Calu3 (cell line): ENCODE measurements at regions not wholly inside any gene's neighbourhood (a gene's known extent, or its start where the extent isn't known, plus 50 kb on each side); places are given as distances from the start of the nearest gene placed in this dataset.

Experiments used
- BruUV-seq: library from RNA; stranded (reverse); fragments of 400-500 nt; replicated peaks from 2 replicates; lab custom pipeline; 2021; lab: Mats Ljungman, UMichigan
- CTCF ChIA-PET: fragments of 300-600 bp; sonication (Branson Sonifier 250); formaldehyde crosslinking; loops from one replicate; lab custom pipeline; 2022; ENCODE audit warnings: antibody characterized with exemption; lab: Charles Lee
- DNase-seq: peaks from one replicate; pipeline ENCODE4 v3.0.0; 2022
- H3K27ac Mint-ChIP-seq: one replicate; pipeline ENCODE4 v1.8.0; 2022; ENCODE audit warnings: mixed read lengths; ENCODE audit not compliant: unreplicated experiment
- H3K27me3 Mint-ChIP-seq: one replicate; pipeline ENCODE4 v1.8.0; 2022; ENCODE audit warnings: mixed read lengths; ENCODE audit not compliant: unreplicated experiment
- H3K36me3 Mint-ChIP-seq: one replicate; pipeline ENCODE4 v1.8.0; 2022; ENCODE audit warnings: mild to moderate bottlenecking, moderate library complexity, mixed read lengths; ENCODE audit not compliant: insufficient read depth, unreplicated experiment
- H3K4me1 Mint-ChIP-seq: one replicate; pipeline ENCODE4 v1.8.0; 2022; ENCODE audit warnings: mild to moderate bottlenecking, low read depth, mixed read lengths; ENCODE audit not compliant: unreplicated experiment
- H3K4me3 Mint-ChIP-seq: one replicate; pipeline ENCODE4 v1.8.0; 2022; ENCODE audit warnings: mild to moderate bottlenecking, low read depth, moderate library complexity, mixed read lengths; ENCODE audit not compliant: unreplicated experiment
- H3K9me3 Mint-ChIP-seq: one replicate; pipeline ENCODE4 v1.8.0; 2022; ENCODE audit warnings: low read depth, mixed read lengths; ENCODE audit not compliant: unreplicated experiment
- intact Hi-C: fragments of 100-400 bp; cut with micrococcal nuclease; formaldehyde crosslinking; loops from one replicate; pipeline ENCODE4 v1.10.0; 2022; ENCODE audit not compliant: unreplicated experiment
- TF ChIP-seq, protein P1 (sequence below): fragments of 200-600 bp; IDR thresholded peaks from one replicate; pipeline ENCODE4 v1.8.0; 2022; ENCODE audit warnings: antibody characterized with exemption; ENCODE audit not compliant: unreplicated experiment

DNA sequence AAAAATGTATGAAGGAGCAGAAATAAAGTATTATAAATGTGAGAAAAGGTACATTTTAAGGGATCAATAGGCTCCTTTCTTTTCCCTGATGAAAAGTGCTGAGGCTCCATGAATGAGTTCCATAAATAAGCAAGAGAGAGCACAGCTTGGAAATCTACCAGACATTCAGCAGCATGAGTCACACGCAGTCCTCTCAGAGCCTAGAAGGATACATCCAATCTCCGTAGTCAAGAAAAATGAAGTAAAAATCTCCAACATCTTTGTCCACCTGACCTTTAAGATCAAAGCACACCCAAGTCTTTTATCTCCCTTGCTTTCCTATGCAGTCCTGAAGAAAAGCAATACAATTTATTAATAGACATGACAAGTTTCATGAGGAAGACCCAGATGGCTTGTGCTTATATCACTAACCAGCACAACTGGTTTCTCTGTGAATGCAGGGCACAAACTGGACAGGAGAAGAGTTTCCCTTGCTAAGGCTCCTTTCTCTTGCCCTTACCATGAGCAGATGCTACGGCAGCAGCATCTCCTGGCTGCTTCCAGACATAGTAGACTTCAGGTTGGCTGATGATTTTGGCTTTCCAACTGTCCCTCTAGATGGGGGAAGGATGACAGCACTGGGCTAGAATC is 730.8 kb downstream of the EFNB2 start:
- Mint-ChIP-seq H3K36me3 (no peaks in the 10 kb centered on the region), H3K27me3 (no peaks in the 10 kb centered on the region), H3K4me1 (no peaks in the 10 kb centered on the region), H3K9me3 (peaks cover 2% of the 10 kb centered on the region), H3K27ac (no peak overlapping the region), H3K4me3 (no peak overlapping the region)
- DNase-seq = no peak
- TF ChIP-seq, protein P1, sequence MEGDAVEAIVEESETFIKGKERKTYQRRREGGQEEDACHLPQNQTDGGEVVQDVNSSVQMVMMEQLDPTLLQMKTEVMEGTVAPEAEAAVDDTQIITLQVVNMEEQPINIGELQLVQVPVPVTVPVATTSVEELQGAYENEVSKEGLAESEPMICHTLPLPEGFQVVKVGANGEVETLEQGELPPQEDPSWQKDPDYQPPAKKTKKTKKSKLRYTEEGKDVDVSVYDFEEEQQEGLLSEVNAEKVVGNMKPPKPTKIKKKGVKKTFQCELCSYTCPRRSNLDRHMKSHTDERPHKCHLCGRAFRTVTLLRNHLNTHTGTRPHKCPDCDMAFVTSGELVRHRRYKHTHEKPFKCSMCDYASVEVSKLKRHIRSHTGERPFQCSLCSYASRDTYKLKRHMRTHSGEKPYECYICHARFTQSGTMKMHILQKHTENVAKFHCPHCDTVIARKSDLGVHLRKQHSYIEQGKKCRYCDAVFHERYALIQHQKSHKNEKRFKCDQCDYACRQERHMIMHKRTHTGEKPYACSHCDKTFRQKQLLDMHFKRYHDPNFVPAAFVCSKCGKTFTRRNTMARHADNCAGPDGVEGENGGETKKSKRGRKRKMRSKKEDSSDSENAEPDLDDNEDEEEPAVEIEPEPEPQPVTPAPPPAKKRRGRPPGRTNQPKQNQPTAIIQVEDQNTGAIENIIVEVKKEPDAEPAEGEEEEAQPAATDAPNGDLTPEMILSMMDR = no peak
- CTCF ChIA-PET = no interaction called here
- intact Hi-C loops = no loop called here
- no TSS peak for BruUV-seq

DNA sequence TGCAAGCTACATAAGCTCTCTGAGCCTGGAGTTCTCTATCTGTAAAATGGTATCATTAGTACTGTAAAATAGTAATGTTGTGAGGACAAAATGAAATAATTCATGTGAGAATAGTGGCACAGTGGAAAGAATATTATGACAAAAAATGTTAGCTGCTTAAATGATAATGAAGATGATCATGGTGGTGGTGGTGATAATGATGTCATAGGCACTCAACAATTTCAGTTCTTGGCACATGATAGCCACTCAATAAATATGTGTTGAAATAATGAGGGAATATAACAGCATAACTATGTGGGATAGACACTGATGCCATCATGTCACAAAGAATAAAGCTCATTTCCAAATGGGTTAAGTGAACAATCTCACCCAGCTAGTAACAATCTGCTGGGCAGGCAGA is 736.3 kb downstream of the EFNB2 start:
- Mint-ChIP-seq H3K4me3 (no peak overlapping the region), H3K27me3 (no peaks in the 10 kb centered on the region), H3K36me3 (no peaks in the 10 kb centered on the region), H3K27ac (no peak overlapping the region), H3K9me3 (no peaks in the 10 kb centered on the region), H3K4me1 (no peaks in the 10 kb centered on the region)
- TF ChIP-seq, protein P1 = no peak
- no TSS peak for BruUV-seq
- intact Hi-C loops = no loop called here
- CTCF ChIA-PET = no interaction called here
- no peak for DNase-seq

DNA sequence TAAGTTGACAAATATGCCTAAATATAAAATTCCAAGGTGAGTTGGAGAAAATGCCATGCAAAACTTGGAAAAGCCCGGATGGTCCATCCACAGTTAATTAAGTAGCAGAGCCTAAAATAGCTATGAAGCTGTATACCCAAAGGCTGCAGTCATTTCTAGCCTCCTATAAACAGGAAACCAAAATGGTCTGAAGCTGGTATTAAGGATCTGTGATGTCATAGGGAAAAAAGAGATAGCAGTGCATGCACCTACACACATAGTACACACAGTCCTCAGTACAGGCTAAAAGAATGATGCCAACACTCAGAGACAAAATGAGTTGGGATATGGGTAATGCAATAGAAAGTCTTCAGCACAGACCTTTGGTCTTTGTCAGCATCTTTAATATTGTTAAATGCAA is 736.9 kb downstream of the EFNB2 start:
- Mint-ChIP-seq H3K9me3 (no peaks in the 10 kb centered on the region), H3K27me3 (no peaks in the 10 kb centered on the region), H3K27ac (no peak overlapping the region), H3K4me3 (no peak overlapping the region), H3K4me1 (no peaks in the 10 kb centered on the region), H3K36me3 (no peaks in the 10 kb centered on the region)
- CTCF ChIA-PET = no interaction called here
- intact Hi-C loops = no loop called here
- TF ChIP-seq, protein P1 = no peak
- BruUV-seq = no TSS peak
- no peak for DNase-seq

DNA sequence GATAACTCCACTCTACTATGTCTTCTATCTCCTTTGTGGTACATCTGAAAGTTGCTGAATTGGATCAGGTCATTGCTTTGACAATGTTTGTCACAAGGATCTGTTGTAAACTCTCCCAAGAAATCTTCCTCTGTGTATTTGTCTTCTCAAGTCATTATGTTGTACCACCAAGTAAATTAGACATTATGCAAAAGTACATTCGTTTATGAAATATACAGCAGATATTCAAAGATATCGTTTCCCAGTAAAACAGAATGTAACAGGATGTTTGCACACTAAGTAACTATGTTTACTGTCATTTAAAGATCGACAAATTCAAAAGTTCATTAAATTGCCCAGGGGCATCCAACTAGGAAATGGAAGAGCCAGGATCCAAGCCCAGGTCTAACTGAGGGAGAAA is 739.4 kb downstream of the EFNB2 start:
- CTCF ChIA-PET = no interaction called here

More for the DNA sequence above, 739.4 kb downstream of the EFNB2 start:
- H3K27ac Mint-ChIP-seq = no peak overlapping the region
- no peaks in the 10 kb centered on the region for H3K9me3 Mint-ChIP-seq
- H3K36me3 Mint-ChIP-seq = no peaks in the 10 kb centered on the region
- intact Hi-C loops = no loop called here
- TF ChIP-seq, protein P1 = no peak
- H3K27me3 Mint-ChIP-seq = no peaks in the 10 kb centered on the region
- no TSS peak for BruUV-seq
- no peak overlapping the region for H3K4me3 Mint-ChIP-seq
- no peaks in the 10 kb centered on the region for H3K4me1 Mint-ChIP-seq
- no peak for DNase-seq
